GM12892 (cell line): ENCODE measurements at regions not wholly inside any gene's neighbourhood (a gene's known extent, or its start where the extent isn't known, plus 50 kb on each side); places are given as distances from the start of the nearest gene placed in this dataset.

Source experiments
- POLR2A ChIP-seq: IDR thresholded peaks from 2 replicates; pipeline ENCODE4 v1.6.1; 2011; ENCODE audit warnings: low read depth, low read length, control low read depth
- POLR2AphosphoS5 ChIP-seq: IDR thresholded peaks from 2 replicates; pipeline ENCODE4 v1.6.1; 2011; ENCODE audit warnings: low read depth, low read length, control low read depth
- TAF1 ChIP-seq: IDR thresholded peaks from 2 replicates; pipeline ENCODE4 v1.6.1; 2011; ENCODE audit warnings: low read depth, mild to moderate bottlenecking, control low read depth, low read length, borderline replicate concordance

- TF ChIP-seq POLR2A (no peak), TAF1 (no peak), POLR2AphosphoS5 (no peak)
Measured at GRCh38 chr9:106119176-106119575, 424.8 kb downstream of the TMEM38B start.
